NOMO-1 (cell line): ENCODE measurements at regions not wholly inside any gene's neighbourhood (a gene's known extent, or its start where the extent isn't known, plus 50 kb on each side); places are given as distances from the start of the nearest gene placed in this dataset.
"Not testable (repeated sequence)": the region's sequence is repeated elsewhere in the genome, so short reads cannot be mapped to it uniquely, and the experiment has no call there.

Source experiments
- DNase-seq, 2 experiments: peaks; one replicate each; lab custom pipeline; 2025; ENCODE audit not compliant: unreplicated experiment in 2 of 2; lab: John Stamatoyannopoulos, UW

GRCh38 chr7:104956753-104957450 lies 57.1 kb upstream of the KMT2E start:
- DNase-seq: peak; percentile 21 to 64

- no peak for DNase-seq
These were observed 55.6 kb upstream of the KMT2E start for GRCh38 chr7:104958371-104958865.

- not testable (repeated sequence) for DNase-seq
These were observed 54.5 kb upstream of the KMT2E start for GRCh38 chr7:104959483-104959882.

- peak; percentile 82 to 86 for DNase-seq
These were observed 53.1 kb upstream of the KMT2E start for GRCh38 chr7:104960741-104961448.

GRCh38 chr7:104961821-104962220 lies 52.2 kb upstream of the KMT2E start:
- no peak for DNase-seq

- no peak for DNase-seq
These were observed 51.2 kb upstream of the KMT2E start for GRCh38 chr7:104962781-104963180.

GRCh38 chr7:104963378-104963990 lies 50.5 kb upstream of the KMT2E start:
- no peak for DNase-seq

GRCh38 chr7:104963991-104964385 lies 50.0 kb upstream of the KMT2E start:
- no peak for DNase-seq
